K562 (cell line): ENCODE measurements at regions not wholly inside any gene's neighbourhood (a gene's known extent, or its start where the extent isn't known, plus 50 kb on each side); places are given as distances from the start of the nearest gene placed in this dataset.

Source experiments
- ATAC-seq: fragments of 200-7000 bp; cut with Tn5 transposase; 3 replicates; pipeline ENCODE4 v1.9.1; 2020; ENCODE audit warnings: moderate library complexity
- BruUV-seq: library from RNA; stranded (reverse); fragments of 400-500 nt; replicated peaks from 2 replicates; lab custom pipeline; 2021; lab: Mats Ljungman, UMichigan
- CTCF ChIA-PET: fragments of 300-600 bp; formaldehyde crosslinking; extraction: SDS; loops from one replicate; lab custom pipeline; 2021; ENCODE audit warnings: low intra/inter-chr PET ratio; lab: Yijun Ruan, JAX
- POLR2A ChIA-PET: fragments of 300-600, 350-650 bp; sonication (Branson Sonifier 250); formaldehyde crosslinking; extraction: SDS; loops from one replicate; lab custom pipeline; 2021; ENCODE audit warnings: antibody characterized with exemption, inconsistent platforms; lab: Yijun Ruan, JAX
- DNase-seq, 4 experiments: peaks; one replicate each; pipeline versions ENCODE4 v3.0.0 to v3.0.0-alpha.2; 2011 to 2018; ENCODE audit warnings: low spot score in 3 of 4, mixed read lengths in 3 of 4; ENCODE audit errors: extremely low read depth in 1 of 4
- FAIRE-seq: peaks from 2 replicates; lab custom pipeline; 2011; peaks lifted over from hg19 to GRCh38; lab: Jason Lieb, UNC
- H2AFZ ChIP-seq: 2 replicates; pipeline ENCODE4 v1.6.0; 2011; ENCODE audit warnings: low read depth, low read length, control low read depth, inconsistent platforms
- H3K27ac ChIP-seq: fragments of 200-600 bp; 3 replicates; pipeline ENCODE4 v1.8.0; 2011; ENCODE audit warnings: low read depth, mild to moderate bottlenecking, control low read depth, inconsistent platforms, low read length, moderate library complexity, mixed read lengths; ENCODE audit errors: extremely low read depth
- H3K27me3 ChIP-seq, 2 experiments: fragments of 300-600 bp in 1 of 2; 2 replicates in 1 of 2; 3 replicates in 1 of 2; pipeline versions ENCODE4 v1.6.0 to v1.8.0; 2011; ENCODE audit warnings: inconsistent platforms in 2 of 2, low read length in 2 of 2, mild to moderate bottlenecking in 1 of 2, mixed read lengths in 1 of 2, moderate library complexity in 1 of 2; ENCODE audit not compliant: control insufficient read depth in 2 of 2, insufficient read depth in 2 of 2
- H3K36me3 ChIP-seq: fragments of 300-600 bp; 3 replicates; pipeline ENCODE4 v1.8.0; 2011; ENCODE audit warnings: mild to moderate bottlenecking, low read length, inconsistent platforms; ENCODE audit not compliant: control insufficient read depth, insufficient read depth
- H3K4me1 ChIP-seq, 2 experiments: fragments of 200-600 bp in 1 of 2; replicated peaks in 1 of 2; 2 replicates in 1 of 2; 3 replicates in 1 of 2; pipeline versions ENCODE4 v1.5.1 to v1.8.0; 2011; ENCODE audit warnings: inconsistent platforms in 2 of 2, low read length in 2 of 2, mild to moderate bottlenecking in 1 of 2, mixed read lengths in 1 of 2, moderate library complexity in 1 of 2; ENCODE audit not compliant: control insufficient read depth in 2 of 2, insufficient read depth in 2 of 2
- H3K4me2 ChIP-seq: 2 replicates; pipeline ENCODE4 v1.6.1; 2011; ENCODE audit warnings: low read length, control low read depth, inconsistent platforms, mixed read lengths; ENCODE audit not compliant: insufficient read depth
- H3K4me3 ChIP-seq: fragments of 200-600 bp; sonication (generic), shearing (Covaris generic); 2 replicates; pipeline ENCODE4 v1.5.1; 2016; ENCODE audit warnings: control low read depth, inconsistent platforms
- H3K79me2 ChIP-seq: fragments of 200-600 bp; 3 replicates; pipeline ENCODE4 v1.8.0; 2011; ENCODE audit warnings: low read length, inconsistent platforms; ENCODE audit not compliant: control insufficient read depth, insufficient read depth
- H3K9ac ChIP-seq, 2 experiments: 2 replicates each; pipeline versions ENCODE4 v1.6.0 to v1.6.1; 2011; ENCODE audit warnings: low read depth in 2 of 2, low read length in 2 of 2, control low read depth in 1 of 2, inconsistent platforms in 1 of 2, mild to moderate bottlenecking in 1 of 2, mixed read lengths in 1 of 2; ENCODE audit not compliant: insufficient read depth in 1 of 2
- H3K9me1 ChIP-seq: one replicate; pipeline ENCODE4 v1.6.0; 2011; ENCODE audit warnings: inconsistent platforms, mild to moderate bottlenecking, low read length, moderate library complexity; ENCODE audit not compliant: control insufficient read depth, insufficient read depth
- H3K9me3 ChIP-seq: replicated peaks from 2 replicates; pipeline ENCODE4 v1.5.1; 2011; ENCODE audit warnings: low read depth, low read length, inconsistent platforms; ENCODE audit not compliant: control insufficient read depth, insufficient read depth
- H4K20me1 ChIP-seq: replicated peaks from 2 replicates; pipeline ENCODE4 v1.6.1; 2011; ENCODE audit warnings: low read length, inconsistent platforms, mixed read lengths; ENCODE audit not compliant: control insufficient read depth, insufficient read depth
- BHLHE40 ChIP-seq: IDR thresholded peaks from 2 replicates; pipeline ENCODE4 v1.6.1; 2011; ENCODE audit warnings: low read length, improper control_type of control experiment
- BRD4 ChIP-seq: fragments of 200-600 bp; sonication (generic); IDR thresholded peaks from 2 replicates; pipeline ENCODE4 v1.6.1; 2017; ENCODE audit warnings: inconsistent platforms
- CREBBP ChIP-seq: IDR thresholded peaks from one replicate; pipeline ENCODE4 v1.6.1; 2012; ENCODE audit warnings: low read depth, mild to moderate bottlenecking, control low read depth, inconsistent platforms, low read length
- DIDO1 ChIP-seq: fragments of 450-650 bp; IDR thresholded peaks from 2 replicates; pipeline ENCODE4 v1.6.1; 2016; ENCODE audit warnings: low read depth, missing biosample characterization, missing genetic modification characterization
- FOXJ3 ChIP-seq: sonication (generic); formaldehyde crosslinking; IDR thresholded peaks from 2 replicates; pipeline ENCODE4 v1.4.0; 2020; ENCODE audit warnings: mild to moderate bottlenecking, missing genetic modification reagents
- SMAD2 ChIP-seq: fragments of 150-350 bp; IDR thresholded peaks from 2 replicates; pipeline ENCODE4 v1.6.1; 2014; ENCODE audit warnings: low read depth, mild to moderate bottlenecking, low read length
- SNIP1 ChIP-seq: fragments of 450-650 bp; IDR thresholded peaks from 2 replicates; pipeline ENCODE4 v1.7.1; 2017; ENCODE audit warnings: low read depth, mild to moderate bottlenecking
- ZBTB17 ChIP-seq: fragments of 450-650 bp; formaldehyde crosslinking; IDR thresholded peaks from 2 replicates; pipeline ENCODE4 v1.4.0; 2020; ENCODE audit warnings: mild to moderate bottlenecking
- ZNF146 ChIP-seq: IDR thresholded peaks from one replicate; pipeline ENCODE4 v1.6.1; 2018; ENCODE audit warnings: missing compliant biosample characterization; ENCODE audit not compliant: unreplicated experiment
- ZNF3 ChIP-seq: fragments of 250-450 bp; sonication (Bioruptor Pico); IDR thresholded peaks from 2 replicates; pipeline ENCODE4 v1.5.0; 2021; ENCODE audit warnings: mild to moderate bottlenecking, moderate library complexity
- ZNF316 ChIP-seq: fragments of 450-650 bp; IDR thresholded peaks from 2 replicates; pipeline ENCODE4 v1.6.1; 2016
- ZNF395 ChIP-seq: fragments of 200-800 bp; sonication (Bioruptor generic); IDR thresholded peaks from 2 replicates; pipeline ENCODE4 v1.6.1; 2017; ENCODE audit warnings: missing genetic modification characterization, missing compliant biosample characterization
- WGBS: fragments of 100-300 bp; shearing (Covaris generic); methylation state at CpG from one replicate; pipeline ENCODE4 v1.1.6; 2016; ENCODE audit warnings: low coverage, mixed read lengths; ENCODE audit not compliant: insufficient coverage; ENCODE audit errors: missing lambda C conversion rate; 5-methylcytosine and 5-hydroxymethylcytosine counted together
- in situ Hi-C: fragments of 300-500 bp; cut with MboI; formaldehyde crosslinking; loops from 4 replicates; pipeline ENCODE4 v1.15.0; 2018; ENCODE audit warnings: inconsistent platforms, mixed read lengths
- intact Hi-C: fragments of 100-400 bp; cut with micrococcal nuclease; formaldehyde crosslinking; loops from 2 replicates; pipeline ENCODE4 v1.14.2; 2022

- no peaks in the 10 kb centered on the region for H3K79me2 ChIP-seq
- no peaks in the 10 kb centered on the region for H3K9me3 ChIP-seq
- no peak overlapping the region for H3K27ac ChIP-seq
- H2AFZ ChIP-seq: no peak overlapping the region
- DNase-seq (no peak), ATAC-seq (no peak), FAIRE-seq (no peak)
- POLR2A ChIA-PET: no interaction called here
- in situ Hi-C loops (no loop called here), intact Hi-C loops (no loop called here)
- no TSS peak for BruUV-seq
- H3K9me1 ChIP-seq: no peaks in the 10 kb centered on the region
- TF ChIP-seq ZNF395: no peak
- no peak for TF ChIP-seq ZBTB17 (CRISPR knock-in tag)
- no peak for TF ChIP-seq BRD4
- TF ChIP-seq ZNF316: peak; percentile 26; the same call in 1 of the 2 replicates
- no peak for TF ChIP-seq FOXJ3 (CRISPR knock-in tag)
- WGBS: 0% methylated on average over 4 of the region's 4 CpGs
- H3K9ac ChIP-seq: no peak overlapping the region
- H3K4me1 ChIP-seq: no peaks in the 10 kb centered on the region
- H3K4me2 ChIP-seq: no peak overlapping the region
- H3K36me3 ChIP-seq: no peaks in the 10 kb centered on the region
- no peaks in the 10 kb centered on the region for H3K27me3 ChIP-seq
- CTCF ChIA-PET: no interaction called here
- no peak overlapping the region for H3K4me3 ChIP-seq
- no peaks in the 10 kb centered on the region for H4K20me1 ChIP-seq
Observed at GRCh38 chr5:30384171-30384570, 809.3 kb upstream of the CDH6 start.

GRCh38 chr5:30380228-30380627 lies 813.3 kb upstream of the CDH6 start:
- FAIRE-seq (no peak), DNase-seq (no peak), ATAC-seq (no peak)
- Histone ChIP-seq H3K9me1 (no peaks in the 10 kb centered on the region), H3K4me2 (no peak overlapping the region), H3K9ac (no peak overlapping the region), H3K79me2 (no peaks in the 10 kb centered on the region), H3K36me3 (no peaks in the 10 kb centered on the region), H3K4me1 (no peaks in the 10 kb centered on the region), H3K4me3 (no peak overlapping the region), H4K20me1 (no peaks in the 10 kb centered on the region), H3K9me3 (no peaks in the 10 kb centered on the region), H3K27me3 (no peaks in the 10 kb centered on the region), H3K27ac (no peak overlapping the region), H2AFZ (no peak overlapping the region)
- POLR2A ChIA-PET: no interaction called here
- WGBS: 0% methylated on average over 4 of the region's 4 CpGs
- in situ Hi-C loops (no loop called here), intact Hi-C loops (no loop called here)
- no TSS peak for BruUV-seq
- CTCF ChIA-PET: no interaction called here
- TF ChIP-seq DIDO1 (no peak), SNIP1 (no peak), ZNF146 (CRISPR knock-in tag) (no peak), CREBBP (no peak), ZNF3 (CRISPR knock-in tag) (no peak), BHLHE40 (no peak), SMAD2 (no peak)
